GM18909 (cell line): ENCODE measurements at regions not wholly inside any gene's neighbourhood (a gene's known extent, or its start where the extent isn't known, plus 50 kb on each side); places are given as distances from the start of the nearest gene placed in this dataset.
"Not testable (repeated sequence)": the region's sequence is repeated elsewhere in the genome, so short reads cannot be mapped to it uniquely, and the experiment has no call there.

Experiments
- ATAC-seq: cut with Tn5 transposase; IDR thresholded peaks from one replicate; pipeline ENCODE4 v1.9.1; 2021; ENCODE audit warnings: mild to moderate bottlenecking; ENCODE audit not compliant: unreplicated experiment, poor library complexity

DNA sequence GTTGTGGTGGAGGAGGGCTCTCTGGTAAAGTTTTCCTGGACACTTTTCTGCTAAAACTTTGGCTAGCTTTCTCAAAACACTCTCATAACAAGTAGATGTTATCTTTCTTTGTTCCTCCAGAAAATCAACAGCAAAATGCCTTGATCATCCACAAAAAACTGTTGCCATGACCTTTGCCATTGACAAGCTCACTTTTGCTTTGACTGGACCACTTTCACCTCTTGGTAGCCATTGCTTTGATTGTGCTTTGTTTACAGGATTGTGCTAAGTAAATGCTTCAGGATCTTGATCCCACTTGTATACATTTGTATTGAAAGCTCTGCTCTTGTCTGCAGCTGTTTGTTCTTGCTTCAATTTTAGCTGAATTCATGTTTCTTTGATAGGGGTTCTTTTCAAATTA, 143.9 kb upstream of the NR3C1 start:
- no peak for ATAC-seq

DNA sequence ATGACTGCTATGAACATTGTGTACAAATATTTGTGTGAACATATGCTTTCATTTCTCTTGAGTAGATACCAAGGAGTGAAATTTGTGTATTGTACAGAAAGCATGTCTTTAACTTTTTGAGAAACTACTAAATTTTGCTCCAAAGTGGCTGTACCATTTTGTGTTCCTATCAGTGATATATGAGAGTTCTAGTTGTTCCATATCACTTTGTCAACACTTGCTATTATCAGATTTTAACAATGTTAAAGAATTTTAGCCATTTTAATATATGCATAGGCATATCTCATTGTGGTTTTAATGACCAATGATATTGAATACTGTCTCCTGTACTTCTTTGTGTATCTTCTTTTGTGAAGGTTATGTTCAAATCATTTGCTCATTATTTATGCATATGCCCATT, 142.9 kb upstream of the NR3C1 start:
- no peak for ATAC-seq

- ATAC-seq = no peak
Measured at GRCh38 chr5:143544606-143545005, 141.1 kb upstream of the NR3C1 start.

DNA sequence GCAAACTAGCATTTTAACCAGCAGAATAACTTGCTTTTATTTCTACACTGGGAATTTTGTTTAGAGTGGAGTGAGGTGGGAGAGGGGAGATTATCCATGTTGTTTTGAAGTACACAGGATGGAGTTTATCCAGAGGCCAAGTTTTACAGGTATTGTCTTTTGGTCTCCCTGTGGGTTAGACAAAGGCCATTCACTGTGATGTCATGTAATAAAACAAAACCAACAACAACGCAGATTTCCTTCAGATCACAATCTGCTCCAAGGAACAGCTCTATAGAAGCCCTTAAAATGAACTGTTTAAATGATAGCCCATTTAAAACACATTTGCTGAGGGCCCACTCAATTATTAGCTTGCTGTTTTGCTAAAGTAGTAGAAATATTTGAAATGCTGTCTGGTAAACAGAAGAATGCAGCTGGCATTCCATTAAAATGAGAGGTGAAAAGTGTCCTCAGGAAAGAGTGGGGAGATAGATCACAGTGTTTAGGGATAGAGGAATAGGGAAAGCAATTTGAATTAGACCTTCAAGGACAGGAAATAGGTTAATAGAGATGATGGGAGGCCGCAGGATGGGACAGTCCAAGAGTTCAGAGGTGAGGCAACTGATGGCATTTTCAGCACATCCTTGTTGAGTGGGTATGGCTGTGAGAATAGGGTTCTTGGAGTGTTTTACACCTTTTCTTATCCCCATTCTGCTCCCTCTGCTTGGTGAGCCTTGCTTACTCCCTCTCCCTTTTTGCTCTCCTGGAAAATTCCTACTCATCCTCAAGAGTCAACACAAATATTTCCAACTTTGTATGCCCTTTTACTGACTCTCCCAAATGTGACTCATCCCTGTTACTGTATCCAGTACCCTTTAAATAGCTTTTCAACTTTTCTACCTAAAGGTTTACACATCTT, 140.1 kb upstream of the NR3C1 start:
- no peak for ATAC-seq

DNA sequence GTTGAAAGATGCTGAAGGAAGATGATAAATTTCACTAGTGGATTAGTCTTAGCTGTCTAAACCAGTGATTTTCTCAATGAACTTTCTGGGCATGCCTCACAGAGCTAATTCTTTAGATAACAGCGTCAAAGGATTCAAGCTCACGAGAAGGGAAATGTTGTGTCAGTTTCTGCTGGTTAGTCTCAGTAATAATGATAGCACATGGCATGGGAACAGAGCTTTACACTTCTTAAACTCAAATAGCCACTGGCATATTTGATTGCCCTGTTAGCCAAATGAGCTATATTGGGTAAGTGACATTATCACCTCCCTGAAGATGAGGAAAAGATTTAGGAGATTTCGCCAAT, 139.3 kb upstream of the NR3C1 start:
- no peak for ATAC-seq

DNA sequence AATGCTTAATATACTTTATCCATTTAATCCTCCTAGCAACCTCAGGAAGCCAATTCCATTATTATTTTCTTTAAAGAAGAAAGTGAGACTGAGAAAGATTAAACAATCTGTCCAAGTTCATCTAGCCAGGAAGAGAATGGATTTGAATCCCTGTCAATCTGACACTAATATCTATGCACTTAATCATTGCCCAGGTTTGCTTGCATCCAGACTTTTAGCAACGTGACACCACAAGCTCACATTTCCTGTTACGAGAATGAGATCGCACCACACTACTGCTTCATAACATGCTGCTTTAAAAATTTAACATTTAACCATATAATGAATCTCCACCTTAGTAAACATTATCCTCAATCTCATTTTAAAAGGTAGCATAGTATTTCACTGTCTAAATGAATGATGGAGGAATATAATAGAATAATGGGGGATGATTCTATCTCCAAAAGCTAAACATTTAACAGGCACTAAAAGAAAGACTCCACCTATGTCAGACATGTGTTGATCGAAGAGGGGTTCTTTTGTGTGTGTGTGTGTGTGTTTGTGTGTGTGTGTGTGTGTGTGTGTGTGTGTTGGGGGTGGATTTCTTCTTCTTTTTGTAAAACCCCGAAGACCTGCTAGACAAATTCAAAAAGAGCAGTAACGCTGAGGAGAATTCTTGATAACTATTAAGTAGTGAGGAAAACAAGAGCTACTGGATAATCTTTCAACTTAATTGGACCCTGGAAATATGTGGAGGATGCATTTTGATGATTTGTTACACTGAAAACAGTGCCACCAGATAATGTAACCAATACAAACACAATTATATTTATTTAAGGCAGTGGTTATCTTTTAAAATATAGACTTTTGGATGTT, 138.7 kb upstream of the NR3C1 start:
- ATAC-seq = no peak

DNA sequence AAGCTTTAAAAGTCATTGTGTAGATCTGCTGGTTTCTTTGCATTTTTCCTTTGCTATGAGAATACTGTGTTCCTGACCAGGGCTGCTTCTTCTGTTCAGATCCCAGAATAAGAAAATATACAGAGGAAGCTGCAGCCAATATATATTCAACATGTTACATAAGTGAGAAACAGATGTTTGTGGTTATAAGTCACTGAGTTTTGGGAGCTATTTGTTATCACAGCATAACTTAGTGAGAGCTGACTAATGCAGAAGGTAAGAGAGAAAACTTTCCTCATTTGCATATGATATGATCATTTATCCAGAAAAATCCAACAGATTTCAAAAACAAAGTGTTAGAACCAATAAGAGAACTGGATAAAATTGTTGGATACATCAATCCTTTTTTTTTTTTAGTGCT, 136.3 kb upstream of the NR3C1 start:
- ATAC-seq = no peak

DNA sequence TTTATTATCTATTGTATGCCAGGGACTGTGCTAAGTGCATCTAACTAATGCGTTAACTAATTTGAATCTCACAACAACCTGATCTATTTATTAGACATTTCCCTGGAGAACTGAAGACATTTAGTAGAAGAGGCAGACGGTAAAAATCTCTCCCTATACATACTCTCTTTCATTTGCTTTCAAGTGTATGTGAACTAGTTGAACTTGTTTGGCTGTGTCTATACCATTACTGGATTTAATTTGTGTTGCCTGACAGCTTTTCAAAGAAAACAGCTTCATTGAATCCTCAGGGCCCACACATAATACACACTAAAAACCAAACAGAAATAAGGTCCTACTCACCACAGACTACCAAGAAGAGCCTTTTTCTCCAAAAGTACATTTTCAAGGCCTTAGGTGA, 133.6 kb upstream of the NR3C1 start:
- no peak for ATAC-seq

DNA sequence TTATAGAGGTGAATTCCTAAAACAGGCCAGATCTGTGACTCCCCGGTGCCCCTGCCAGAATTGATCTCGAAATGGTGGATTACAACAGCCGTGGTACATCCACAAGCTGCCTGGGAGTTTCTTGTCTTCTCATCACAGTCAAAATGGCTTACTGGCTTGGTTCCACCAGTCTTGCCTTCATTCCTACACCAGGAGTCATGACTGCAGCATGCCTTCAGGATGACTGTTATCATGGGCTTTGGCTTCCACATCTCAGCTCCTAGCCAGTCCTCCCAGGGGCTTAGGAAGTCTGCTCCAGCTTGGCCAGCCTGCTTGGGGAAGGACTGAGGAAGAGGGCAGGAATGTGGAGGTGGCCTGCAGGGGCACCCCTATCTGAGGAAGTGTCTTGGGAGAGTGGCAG, 132.9 kb upstream of the NR3C1 start:
- no peak for ATAC-seq

- no peak for ATAC-seq
Measured at GRCh38 chr5:143534761-143535154, 131.3 kb upstream of the NR3C1 start.

DNA sequence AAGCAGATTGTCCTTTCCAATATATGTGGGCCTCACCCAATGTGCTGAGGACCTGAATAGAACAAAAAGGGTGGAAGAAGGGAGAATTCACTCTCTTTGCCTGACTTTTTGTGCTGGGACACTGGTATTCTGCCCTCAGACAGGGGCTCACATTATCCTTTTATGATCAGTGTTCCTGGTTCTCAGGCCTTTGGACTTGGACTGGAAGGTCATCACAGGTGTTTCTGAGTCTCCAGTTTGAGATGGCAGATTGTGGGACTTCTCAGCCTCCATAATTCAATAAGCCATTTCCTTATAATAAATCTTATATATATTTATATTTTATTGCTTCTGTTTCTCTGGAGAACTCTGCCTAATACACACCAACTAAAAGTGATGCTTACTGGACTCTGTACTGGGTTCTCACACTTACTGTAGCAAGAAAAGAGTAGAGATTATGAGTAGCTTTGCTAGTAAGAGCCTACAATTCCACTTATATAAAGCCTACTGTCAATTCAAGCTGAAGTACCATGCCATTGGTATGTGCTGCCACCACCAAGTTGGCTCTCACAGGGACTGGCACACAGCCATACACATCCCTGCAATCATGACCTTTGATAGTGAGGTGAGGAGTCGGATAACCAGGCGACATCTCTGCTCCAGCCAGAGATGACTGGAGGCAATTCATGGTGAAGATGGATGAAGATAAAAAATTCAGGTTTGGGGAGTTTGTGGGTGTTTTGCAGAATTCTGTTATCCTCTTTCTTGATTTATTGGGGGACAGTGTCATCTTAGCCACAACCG, 130.7 kb upstream of the NR3C1 start:
- ATAC-seq = no peak

DNA sequence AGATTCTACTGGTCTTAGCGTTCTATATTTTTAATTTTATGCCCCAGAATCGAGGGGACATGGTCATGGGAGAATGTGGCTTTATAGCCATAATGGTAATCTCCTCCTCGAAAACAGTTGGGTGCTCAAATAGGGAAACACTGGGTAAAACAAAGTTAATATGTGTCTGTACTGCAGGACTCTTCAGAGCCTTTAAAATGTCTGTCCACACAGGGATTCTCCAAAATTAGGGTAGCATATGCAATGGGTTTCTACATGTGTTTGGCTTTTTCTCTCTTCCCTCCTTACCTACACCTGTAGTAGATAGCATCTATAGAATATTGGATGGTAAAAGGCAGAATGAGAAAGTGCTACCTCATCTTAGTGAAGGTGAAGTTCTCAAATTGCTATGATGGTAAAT, 130.0 kb upstream of the NR3C1 start:
- no peak for ATAC-seq

- ATAC-seq = no peak
Measured at GRCh38 chr5:143527808-143528207, 124.3 kb upstream of the NR3C1 start.

GRCh38 chr5:143525176-143525575, 121.7 kb upstream of the NR3C1 start:
- ATAC-seq = no peak

- ATAC-seq = no peak
Measured at GRCh38 chr5:143524338-143524945, 121.0 kb upstream of the NR3C1 start.

GRCh38 chr5:143521846-143522400, 118.4 kb upstream of the NR3C1 start:
- ATAC-seq = no peak

- no peak for ATAC-seq
Measured at GRCh38 chr5:143521141-143521540, 117.7 kb upstream of the NR3C1 start.

DNA sequence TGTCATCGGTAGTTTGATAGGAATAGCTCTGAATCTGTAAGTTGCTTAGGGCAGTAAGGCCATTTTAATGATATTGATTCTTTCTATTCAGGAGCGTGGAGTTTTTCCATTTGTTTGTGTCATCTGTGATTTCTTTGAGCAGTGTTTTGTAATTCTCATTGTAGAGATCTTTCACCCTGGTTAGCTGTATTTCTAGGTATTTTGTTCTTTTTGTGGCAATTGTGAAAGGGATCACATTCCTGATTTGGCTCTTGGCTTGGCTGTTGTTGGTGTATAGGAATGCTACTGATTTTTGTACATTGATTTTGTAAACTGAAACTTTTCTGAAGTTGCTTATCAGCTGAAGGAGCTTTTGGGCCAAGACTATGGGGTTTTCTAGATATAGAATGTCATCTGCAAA, 115.7 kb upstream of the NR3C1 start:
- not testable (repeated sequence) for ATAC-seq

GRCh38 chr5:143517824-143518223, 114.3 kb upstream of the NR3C1 start:
- ATAC-seq = not testable (repeated sequence)

GRCh38 chr5:143516249-143516648, 112.8 kb upstream of the NR3C1 start:
- ATAC-seq = no peak
